NCI-H1436 treated with DMSO at 0.1 percent for 48 hours (cell line): ENCODE measurements at regions not wholly inside any gene's neighbourhood (a gene's known extent, or its start where the extent isn't known, plus 50 kb on each side); places are given as distances from the start of the nearest gene placed in this dataset.
"Not testable (repeated sequence)": the region's sequence is repeated elsewhere in the genome, so short reads cannot be mapped to it uniquely, and the experiment has no call there.

Experiments
- DNase-seq: peaks from one replicate; lab custom pipeline; 2025; lab: John Stamatoyannopoulos, UW

DNA sequence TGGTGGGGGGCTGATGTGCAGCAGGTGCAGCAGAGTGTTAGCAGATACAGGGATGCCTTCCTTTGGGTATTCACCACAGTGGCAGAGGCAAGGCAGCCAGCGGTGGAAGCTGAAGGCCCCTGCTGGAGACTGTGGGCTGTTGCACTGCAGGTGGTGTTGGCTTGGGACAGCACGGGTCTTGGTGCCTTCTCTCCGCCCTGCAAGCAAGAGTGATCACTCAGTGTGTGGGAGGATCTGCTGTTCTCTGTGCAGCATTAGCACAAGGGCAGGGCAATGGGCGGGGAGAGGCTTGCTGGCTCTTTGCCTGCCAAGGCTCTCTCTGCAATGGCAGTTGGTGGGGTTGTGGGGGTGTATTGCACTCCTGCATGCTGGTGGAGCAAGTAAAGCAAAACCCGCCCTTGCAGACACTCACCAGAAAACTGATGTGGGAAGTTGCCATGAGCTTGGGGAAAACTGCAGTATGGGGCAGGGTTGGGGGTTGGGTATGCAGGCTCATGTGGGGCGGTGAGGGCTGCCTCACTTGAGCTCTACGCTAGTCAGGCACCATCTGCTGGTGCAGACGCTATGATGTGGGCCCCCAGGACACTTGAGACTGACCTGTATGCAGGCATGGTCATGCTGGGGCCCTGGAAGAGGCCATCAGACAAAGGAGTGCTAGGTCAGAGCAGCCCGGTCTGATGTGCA, 820.8 kb upstream of the GRIA3 start:
- DNase-seq = no peak

DNA sequence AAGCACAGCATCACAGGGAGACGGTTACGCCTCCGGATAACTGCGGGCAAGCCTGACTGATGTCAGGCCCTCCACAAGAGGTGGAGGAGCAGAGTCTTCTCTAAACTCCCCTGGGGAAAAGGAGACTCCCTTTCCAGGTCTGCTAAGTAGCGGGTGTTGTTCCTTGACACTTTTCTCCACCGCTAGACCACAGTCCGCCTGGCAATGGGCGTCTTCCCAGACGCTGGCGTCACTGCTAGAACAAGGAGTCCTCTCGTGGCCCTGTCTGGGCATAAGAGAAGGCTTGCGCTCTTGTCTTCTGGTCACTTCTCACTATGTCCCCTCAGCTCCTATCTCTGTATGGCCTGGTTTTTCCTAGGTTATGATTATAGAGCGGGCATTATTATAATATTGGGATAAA, 808.5 kb upstream of the GRIA3 start:
- not testable (repeated sequence) for DNase-seq

DNA sequence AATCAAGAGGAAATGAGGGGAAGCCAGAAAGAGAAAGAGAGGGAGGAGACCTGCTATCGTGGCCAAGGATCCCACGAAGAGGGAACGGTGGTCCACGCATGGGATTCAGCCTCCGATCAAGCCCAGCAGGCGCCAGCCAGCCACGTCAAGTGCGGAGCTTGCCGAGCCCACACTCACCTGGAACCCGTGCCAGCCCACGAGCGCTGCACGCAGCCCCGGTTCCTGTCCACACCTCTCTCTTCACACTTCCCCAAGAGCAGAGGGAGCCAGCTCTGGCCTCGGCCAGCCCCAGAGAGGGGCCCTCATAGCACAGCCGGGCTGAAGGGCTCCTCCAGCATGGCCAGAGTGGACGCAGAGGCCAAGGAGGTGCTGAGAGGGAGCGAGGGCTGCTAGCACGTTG, 795.1 kb upstream of the GRIA3 start:
- DNase-seq = no peak

DNA sequence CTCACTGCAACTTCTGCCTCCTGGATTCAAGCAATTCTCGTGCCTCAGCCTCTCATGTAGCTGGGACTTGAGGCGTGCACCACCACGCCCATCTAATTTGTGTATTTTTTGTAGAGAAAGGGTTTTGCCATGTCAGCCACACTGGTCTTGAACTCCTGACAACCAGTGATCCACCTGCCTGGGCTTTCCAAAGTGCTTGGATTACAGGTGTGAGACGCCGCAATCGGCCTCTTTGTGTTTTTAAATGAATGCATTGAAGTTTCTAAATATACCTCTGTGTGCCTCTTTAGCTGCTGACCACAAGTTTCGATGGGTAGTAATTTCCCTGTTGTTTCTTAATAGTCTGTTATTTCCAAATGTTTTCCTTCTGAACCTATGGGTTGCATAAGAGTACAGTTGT, 765.3 kb upstream of the GRIA3 start:
- DNase-seq = no peak

DNA sequence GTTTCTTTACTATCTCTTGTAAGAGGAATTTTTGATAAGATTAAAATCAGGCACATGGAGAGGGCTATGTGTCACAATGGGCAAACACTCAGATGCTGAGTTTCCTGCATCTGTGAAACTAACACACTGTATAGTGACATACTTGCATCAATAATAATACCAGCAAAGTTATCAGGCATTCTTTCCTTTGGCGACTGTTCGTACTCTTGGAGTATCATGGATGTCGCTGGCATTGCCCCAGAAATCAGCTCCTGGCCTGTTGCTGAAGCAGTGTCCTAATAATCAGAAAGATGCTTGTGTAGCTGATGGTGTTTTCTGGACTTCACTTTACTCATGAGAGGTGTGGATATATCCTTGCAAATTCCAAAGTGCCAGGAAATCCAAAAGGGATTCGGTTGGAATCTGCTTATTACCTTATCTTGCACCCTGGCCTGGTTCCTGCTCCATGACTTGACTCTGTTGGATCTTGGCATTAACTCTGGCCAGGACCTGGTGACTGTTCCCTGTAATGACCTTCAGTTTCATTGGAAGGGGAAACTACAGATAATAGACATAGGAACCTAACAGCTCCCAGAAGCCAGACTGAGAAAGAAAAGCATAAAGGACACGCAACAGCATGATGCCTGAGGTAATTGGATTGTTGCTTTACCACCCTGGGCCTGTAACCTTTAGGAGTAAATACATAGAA, 762.5 kb upstream of the GRIA3 start:
- no peak for DNase-seq

DNA sequence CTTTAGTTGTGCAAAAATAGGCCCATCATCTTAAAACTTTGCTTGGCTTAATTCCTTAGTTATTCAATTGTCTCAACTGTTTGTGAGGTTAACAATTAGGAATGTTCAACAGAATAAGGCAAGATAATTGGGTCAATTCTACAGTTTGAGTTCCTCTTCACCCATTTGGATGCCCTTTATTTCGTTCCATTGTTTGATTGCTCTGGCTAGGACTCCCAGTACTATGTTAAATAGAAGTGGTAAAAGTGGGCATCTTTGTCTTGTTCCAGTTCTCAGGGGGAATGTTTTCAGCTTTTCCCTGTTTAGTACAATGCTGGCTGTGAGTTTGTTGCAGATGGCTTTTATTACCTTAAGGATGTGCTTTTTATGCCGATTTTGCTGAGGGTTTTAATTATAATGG, 761.5 kb upstream of the GRIA3 start:
- DNase-seq = no peak

DNA sequence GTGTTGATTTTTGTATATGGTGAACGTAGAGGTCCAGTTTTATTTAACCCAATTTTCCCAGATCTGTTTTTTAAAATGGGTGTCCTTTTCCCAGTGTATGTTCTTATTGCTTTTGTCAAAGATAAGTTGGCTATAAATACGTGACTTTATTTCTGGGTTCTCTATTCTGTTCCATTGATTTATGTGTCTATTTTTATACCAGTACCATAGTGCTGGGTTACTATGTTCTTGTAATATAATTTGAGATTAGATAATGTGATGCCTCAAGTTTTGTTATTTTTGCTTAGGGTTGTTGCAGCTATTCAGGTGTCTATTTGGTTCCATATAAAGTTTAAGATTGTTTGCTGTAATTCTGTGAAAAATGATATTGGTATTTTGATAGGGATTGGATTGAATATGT, 749.1 kb upstream of the GRIA3 start:
- no peak for DNase-seq

DNA sequence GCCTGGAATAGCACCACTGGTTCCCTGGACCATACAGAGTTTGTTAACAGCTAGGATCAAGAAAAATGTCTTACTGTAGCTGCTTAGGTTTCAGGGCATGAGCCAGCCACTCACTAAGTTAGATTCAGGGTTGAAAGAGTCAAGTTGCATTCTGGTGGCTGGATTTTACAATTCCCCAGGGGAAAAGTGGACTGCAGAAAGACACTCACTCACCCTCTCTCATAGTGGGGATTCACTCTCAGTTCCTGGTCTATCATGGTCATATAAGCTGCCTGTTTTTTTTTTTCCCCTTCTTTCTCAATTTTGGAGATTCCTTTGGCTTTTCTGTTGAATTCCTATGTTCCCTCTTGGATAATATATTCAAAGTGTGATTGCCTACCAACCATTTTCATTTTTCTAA, 744.2 kb upstream of the GRIA3 start:
- DNase-seq = no peak

DNA sequence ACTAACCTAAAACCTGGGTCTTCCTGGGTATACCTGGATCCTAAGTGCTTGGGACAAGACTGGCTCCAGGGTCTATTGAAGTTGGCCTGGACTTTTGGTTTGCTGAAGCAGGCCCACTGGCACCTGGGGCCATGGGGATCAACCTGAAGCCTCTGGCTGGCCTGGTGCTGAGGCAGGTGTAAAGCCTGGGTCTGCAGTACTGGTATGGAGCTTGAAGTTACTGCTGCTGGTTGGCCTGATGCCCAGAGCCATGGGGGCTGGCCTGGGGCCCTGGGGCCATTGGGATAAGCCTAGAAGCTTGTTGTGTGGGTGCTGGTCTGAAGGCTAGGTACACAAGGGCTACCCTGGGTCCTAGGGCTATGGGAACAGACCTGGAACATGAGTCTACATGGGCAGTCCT, 743.2 kb upstream of the GRIA3 start:
- DNase-seq = no peak

DNA sequence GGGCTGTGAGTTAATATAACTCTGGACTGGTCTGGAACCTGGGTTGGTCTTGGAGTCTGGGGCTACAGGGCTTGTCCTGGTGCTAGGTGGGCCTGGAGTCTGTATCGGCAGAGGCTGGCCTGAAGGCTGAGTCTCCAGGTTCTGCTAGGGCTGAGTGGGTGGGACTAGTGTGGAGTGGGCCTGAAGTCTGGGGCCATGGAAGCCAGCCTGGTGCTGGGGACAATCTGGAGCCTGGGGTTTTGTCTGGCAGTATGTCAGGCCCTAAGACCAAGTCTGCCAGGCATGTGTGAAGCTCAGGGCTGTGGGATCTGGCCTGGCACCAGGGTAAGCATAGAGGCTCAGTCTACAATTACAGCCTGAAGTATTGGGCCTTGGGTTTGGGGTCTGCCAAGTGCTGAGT, 742.6 kb upstream of the GRIA3 start:
- DNase-seq = no peak

DNA sequence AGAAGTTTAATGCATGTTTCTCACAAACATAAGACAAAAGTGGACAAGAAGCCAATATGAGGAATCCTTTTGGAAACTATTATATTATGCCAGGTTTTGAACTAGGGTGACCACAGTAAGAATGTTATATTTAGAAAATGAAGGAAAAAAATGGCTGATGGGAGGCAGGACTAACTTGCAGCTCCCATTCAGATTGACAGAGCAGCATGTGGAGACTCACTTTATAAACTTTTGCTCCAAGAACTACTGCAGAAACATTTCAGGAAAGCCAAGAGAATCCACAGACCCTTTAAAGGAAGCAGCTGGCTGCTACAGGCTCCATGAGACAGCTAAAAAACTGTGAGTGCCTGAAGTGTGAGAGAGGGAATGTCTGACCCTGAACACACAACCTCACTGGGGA, 738.6 kb upstream of the GRIA3 start:
- DNase-seq = no peak

DNA sequence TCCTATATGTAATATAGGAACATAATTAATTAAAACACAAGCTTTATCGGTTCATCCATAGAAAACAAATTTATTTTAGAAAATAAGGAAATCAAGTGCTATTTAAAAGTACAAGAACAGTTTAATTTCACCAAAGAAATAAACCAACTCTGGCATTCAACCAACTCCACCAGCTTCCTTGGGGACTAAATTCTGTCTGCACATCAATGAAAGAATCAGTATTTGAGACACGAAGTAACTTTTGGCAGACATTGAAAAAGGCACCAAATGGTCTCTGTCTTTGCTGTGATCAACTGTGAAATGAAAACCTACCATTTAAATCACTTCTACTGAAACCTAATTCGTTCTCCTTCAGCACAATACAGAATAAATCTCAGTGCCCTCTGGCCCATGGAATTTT, 719.7 kb upstream of the GRIA3 start:
- no peak for DNase-seq

DNA sequence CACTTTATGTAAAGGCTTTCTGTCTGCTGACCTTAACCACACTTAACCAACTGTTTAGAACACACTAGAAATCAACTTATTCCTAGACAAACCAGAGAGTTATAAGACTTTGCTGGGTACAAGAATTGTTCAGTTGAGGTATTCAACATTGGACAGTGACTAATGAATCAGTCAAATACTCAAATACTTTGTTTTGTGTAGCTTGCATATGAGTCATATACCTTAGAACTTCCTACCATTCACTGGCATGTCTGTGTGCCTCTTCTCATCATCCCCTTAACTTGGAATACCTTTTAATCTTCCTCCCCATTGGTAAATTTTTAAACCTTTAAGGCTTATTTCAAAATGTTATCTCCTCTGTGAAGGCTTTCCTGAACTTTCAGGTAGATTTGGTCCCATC, 708.8 kb upstream of the GRIA3 start:
- no peak for DNase-seq

DNA sequence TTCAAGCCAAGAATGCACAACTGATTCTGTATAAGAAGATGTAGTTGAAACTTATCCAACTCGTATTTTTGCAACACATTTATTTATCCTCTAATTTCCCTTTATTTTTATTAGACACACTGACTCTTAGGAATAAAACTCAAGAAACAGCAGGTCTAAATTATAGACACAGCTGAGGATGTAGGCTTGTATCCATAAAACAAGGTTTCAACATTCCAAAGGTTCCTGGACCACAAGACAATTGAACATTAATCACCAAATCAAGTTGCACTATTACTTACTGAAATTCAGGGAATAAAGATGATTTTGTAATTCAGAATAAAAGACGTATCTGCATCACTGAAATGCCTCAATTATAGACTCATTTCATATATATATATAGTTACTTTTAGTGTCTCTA, 683.5 kb upstream of the GRIA3 start:
- DNase-seq = no peak

DNA sequence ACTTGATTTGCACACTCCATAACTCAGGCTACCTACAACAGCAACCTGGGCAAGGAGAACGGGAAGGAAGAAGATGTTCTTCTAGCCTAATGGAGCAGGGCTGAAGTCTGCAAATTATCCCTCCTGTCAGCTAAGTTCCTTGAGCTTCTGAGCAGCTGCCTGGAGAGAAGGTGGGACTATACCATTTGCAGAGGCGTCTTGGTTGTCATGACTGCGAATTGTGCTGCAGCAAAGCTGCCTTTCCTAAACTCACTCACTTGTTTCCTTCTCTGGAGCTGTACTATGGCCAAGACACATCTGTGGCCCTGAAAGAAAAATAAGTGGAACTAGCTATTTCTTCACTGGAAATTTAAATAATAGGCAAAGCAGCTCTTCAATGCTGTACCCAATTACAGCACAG, 682.4 kb upstream of the GRIA3 start:
- no peak for DNase-seq

DNA sequence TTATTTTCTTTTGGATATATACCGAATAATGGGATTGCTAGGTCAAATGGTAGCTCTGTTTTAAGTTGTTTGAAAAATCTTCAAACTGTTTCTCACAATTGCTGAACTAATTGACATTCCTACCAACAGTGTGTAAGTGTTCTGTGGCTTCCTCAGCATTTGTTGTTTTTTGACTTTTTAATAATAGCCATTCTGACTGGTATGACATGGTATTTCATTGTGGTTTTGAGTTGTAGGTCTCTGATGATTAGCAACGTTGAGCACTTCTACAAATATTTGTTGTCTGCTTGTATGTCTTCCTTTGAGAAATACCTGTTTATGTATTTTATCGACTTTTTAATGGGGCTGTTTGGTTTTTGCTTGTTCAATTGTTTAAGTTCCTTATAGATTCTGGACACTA, 680.1 kb upstream of the GRIA3 start:
- DNase-seq = no peak

DNA sequence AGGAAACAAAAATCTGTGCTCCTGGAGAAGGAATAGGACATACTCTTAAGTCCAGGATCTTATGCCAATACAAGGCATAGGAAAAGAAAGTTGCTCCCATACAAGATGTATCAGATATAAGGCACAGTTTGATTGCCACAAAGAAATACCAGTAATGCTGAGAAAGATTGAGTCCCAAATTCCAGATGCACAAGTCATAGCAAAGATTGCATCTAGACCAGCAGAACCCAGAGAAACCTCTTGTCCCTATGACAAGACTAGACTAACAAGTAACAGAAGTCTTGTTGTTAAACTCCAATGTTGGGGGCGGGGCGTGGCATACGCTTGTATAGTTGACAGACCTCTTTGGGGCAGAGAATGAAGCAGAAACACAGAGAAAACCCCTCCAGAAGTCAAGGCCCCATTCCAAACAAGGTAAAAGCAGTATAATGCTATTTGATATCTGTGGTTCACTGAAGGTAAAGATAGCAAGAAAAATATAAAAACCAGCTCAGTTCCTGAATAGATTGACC, 671.5 kb upstream of the GRIA3 start:
- DNase-seq = no peak

DNA sequence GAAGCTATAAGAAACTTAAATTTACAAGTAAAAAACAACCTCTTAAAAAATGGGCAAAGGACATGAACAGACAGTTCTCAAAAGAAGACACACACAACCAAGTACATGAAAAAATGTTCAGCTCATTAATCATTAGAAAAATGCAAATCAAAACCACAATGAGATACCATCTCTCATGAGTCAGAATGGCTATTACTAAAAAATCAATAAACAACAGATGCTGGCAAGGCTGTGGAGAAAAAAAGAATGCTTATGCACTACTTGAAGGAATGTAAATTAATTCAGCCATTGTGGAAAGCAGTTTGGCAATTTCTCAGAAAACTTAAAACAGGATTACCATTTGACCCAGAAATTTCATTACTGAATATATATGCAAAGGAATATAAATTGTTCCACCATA, 666.3 kb upstream of the GRIA3 start:
- no peak for DNase-seq

DNA sequence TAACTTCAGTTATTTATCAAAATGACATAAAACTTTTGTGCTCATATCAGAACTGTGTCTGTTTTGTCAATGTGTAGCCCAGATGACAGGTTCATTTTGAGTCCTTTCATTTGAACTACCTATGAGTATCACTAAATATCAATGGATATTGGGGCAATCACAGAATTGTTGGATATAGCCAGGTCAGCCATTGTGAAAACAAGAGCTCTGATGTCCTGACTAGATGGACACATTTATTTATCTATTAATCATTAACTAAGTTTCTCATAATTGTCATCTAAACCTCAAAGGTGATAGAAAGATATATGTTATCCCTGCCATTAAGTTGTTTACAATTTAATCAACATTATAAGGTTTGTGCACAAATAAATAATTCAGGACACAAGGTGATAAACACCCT, 638.3 kb upstream of the GRIA3 start:
- no peak for DNase-seq

DNA sequence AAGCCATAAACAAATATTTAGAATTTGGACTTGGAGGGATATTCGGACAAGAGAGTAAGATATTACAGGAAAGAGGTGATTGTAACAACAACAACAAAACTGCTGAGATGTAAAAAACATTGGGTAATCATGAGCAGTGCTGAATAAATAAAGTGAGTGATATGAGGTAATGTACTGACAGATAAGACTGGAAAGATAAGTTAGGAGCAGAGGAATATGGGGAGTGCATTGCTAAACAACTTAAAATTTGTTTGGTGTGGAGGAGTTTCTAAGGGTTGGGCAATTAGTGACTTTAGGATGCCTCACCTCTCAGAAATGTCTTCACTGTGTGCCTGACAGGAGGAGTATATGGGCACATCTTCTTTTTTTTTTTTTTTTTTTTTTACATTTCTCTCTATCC, 637.8 kb upstream of the GRIA3 start:
- no peak for DNase-seq

DNA sequence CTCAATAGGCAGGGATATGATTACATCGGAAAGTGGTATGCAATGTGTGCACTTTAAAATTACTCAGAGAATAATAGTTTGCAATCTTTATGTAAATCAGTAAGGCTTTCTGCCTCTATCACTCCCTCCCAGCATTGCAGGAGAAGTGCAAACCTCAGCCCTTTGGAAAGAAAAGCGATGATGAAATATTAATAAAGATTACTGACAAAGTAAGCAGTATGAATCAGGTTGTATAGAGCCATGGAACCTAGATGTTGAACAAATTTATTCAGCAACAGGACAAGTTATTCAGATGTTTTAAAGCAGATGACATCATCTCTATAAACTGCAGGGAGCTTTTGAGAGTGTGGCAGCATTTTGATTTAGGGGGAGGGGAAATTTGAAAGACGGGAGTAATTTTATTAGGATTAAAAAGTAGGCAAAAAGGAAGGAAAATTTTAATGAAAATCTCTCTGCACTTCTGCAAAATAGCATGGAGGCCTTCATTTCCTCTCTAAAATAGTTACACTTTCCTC, 631.7 kb upstream of the GRIA3 start:
- no peak for DNase-seq

DNA sequence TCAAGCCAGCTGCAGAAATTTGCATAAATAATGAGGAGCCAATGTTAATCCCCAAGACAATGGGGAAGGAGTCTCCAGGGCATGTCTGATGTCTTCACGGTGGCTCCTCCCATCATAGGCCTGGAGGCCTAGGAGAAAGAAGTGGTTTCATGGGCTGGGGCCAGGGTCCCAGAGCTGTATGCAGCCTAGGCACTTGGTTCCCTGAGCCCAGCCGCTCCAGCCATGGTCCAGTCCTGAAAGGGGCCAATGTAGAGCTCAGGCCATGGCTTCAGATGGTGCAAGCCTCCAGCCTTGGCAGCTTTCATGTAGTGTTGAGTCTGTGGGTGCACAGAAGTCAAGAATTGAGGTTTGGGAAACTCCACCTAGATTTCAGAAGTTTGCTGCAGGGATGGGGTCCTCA, 628.2 kb upstream of the GRIA3 start:
- DNase-seq = no peak

DNA sequence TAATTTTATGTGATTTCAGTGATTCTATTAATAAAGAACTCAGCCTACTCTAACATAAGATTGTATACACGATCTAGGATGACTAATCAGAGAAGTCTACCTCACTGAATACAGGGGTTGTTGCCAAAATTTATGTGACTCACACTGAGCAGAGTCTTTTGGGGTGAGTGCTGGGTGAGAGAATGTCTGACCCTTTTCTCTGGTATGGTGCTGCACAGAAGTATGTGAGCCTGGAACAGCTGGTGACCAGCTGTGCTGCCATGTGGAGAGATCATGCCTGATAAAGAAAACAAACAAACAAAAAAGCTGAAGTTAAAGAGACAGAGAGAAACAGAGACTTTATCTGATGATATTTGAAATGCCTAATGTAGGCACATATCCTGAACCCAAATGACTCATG, 618.1 kb upstream of the GRIA3 start:
- no peak for DNase-seq

DNA sequence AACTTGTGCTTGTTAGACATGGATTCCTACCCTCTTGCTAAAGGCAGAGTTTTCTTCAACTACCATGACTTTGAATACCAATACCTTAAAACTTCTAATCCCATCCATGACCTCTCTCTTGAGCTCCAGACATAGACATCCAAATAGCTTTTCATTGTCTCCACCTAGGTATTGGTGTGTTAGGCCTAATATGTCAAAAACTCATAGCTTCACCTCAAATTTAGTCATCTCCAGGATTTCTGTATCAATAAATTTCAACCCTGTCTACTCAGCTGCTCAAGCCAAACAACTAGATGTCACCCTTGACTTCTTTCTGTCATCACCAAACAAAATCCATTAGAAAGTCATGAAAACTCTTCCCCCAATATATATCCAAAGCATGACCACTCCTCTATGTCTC, 617.7 kb upstream of the GRIA3 start:
- no peak for DNase-seq
